Neural crest cell (in vitro differentiated cells): ENCODE measurements at regions not wholly inside any gene's neighbourhood (a gene's known extent, or its start where the extent isn't known, plus 50 kb on each side); places are given as distances from the start of the nearest gene placed in this dataset.

Source experiments
- DNase-seq: peaks from one replicate; pipeline ENCODE4 v3.0.0; 2021; ENCODE audit warnings: low read depth, mixed read lengths, low spot score
- H3K27ac Mint-ChIP-seq: one replicate; pipeline ENCODE4 v1.8.0; 2021; ENCODE audit warnings: mild to moderate bottlenecking, mixed read lengths; ENCODE audit not compliant: unreplicated experiment
- H3K27me3 Mint-ChIP-seq: 2 replicates; pipeline ENCODE4 v1.8.0; 2021; ENCODE audit warnings: low read depth, mild to moderate bottlenecking, mixed read lengths
- H3K36me3 Mint-ChIP-seq: 2 replicates; pipeline ENCODE4 v1.8.0; 2021; ENCODE audit warnings: low read depth, mild to moderate bottlenecking, mixed read lengths
- H3K4me1 Mint-ChIP-seq: 2 replicates; pipeline ENCODE4 v1.8.0; 2021; ENCODE audit warnings: mixed read lengths
- H3K4me3 Mint-ChIP-seq: one replicate; pipeline ENCODE4 v1.8.0; 2021; ENCODE audit warnings: mild to moderate bottlenecking, mixed read lengths
- H3K9me3 Mint-ChIP-seq: 2 replicates; pipeline ENCODE4 v1.8.0; 2021; ENCODE audit warnings: mixed read lengths
- CTCF ChIP-seq: fragments of 200-600 bp; sonication (generic); conservative IDR thresholded peaks from 2 replicates; pipeline ENCODE4 v1.5.0; 2021; ENCODE audit warnings: antibody characterized with exemption, mild to moderate bottlenecking

DNA sequence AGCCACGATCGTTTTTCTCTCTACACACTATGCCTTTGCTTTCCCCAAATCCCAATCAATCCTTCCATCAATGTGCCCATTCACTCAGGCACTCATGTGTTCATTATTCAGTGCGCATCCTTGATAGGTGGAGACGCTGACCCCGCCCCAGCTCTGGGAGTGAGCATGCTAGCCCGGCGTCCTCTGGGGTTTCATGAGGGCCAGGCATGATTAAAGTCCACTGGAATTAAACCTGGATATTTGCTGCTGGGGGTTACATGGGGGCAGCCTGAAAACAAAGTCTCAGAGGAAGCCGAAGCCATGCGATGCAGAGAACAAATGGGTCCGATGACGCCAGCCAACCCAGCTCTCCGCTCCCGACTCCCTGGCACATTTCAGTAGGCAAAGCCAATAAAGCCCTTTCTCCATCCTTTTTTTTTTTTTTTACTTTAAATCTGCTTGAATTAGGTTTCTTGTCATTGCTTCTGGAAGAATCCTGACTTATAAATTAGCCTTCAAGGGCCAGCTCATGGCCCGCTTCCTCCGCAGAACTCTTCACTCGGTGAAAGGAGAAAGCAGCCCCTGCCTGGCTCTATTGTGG is 316.4 kb upstream of the ID2 start:
- H3K36me3 Mint-ChIP-seq, result no peaks in the 10 kb centered on the region
- no peaks in the 10 kb centered on the region for H3K9me3 Mint-ChIP-seq
- H3K4me1 Mint-ChIP-seq, result no peaks in the 10 kb centered on the region
- H3K27me3 Mint-ChIP-seq, result no peaks in the 10 kb centered on the region
- H3K4me3 Mint-ChIP-seq, result no peak overlapping the region
- TF ChIP-seq CTCF, result no peak
- DNase-seq, result no peak
- H3K27ac Mint-ChIP-seq, result no peak overlapping the region

- no peak overlapping the region for H3K4me3 Mint-ChIP-seq
- peaks cover 3% of the 10 kb centered on the region for H3K9me3 Mint-ChIP-seq
- H3K4me1 Mint-ChIP-seq, result no peaks in the 10 kb centered on the region
These were observed 314.0 kb upstream of the ID2 start for GRCh38 chr2:8367833-8368232.

GRCh38 chr2:8368463-8368862 is 313.4 kb upstream of the ID2 start:
- Mint-ChIP-seq H3K4me1 (no peaks in the 10 kb centered on the region), H3K27ac (peak overlapping the region; percentile 65), H3K4me3 (no peak overlapping the region), H3K27me3 (no peaks in the 10 kb centered on the region), H3K36me3 (no peaks in the 10 kb centered on the region), H3K9me3 (peaks cover 5% of the 10 kb centered on the region)
- TF ChIP-seq CTCF, result no peak
- DNase-seq, result no peak

More at GRCh38 chr2:8367833-8368232, 314.0 kb upstream of the ID2 start:
- Mint-ChIP-seq H3K27me3 (no peaks in the 10 kb centered on the region), H3K27ac (no peak overlapping the region), H3K36me3 (no peaks in the 10 kb centered on the region)
- no peak for DNase-seq
- TF ChIP-seq CTCF, result no peak

GRCh38 chr2:8369522-8369921 is 312.3 kb upstream of the ID2 start:
- DNase-seq, result no peak
- Mint-ChIP-seq H3K27me3 (no peaks in the 10 kb centered on the region), H3K27ac (no peak overlapping the region), H3K4me3 (no peak overlapping the region), H3K36me3 (no peaks in the 10 kb centered on the region), H3K4me1 (no peaks in the 10 kb centered on the region), H3K9me3 (peaks cover 5% of the 10 kb centered on the region)
- no peak for TF ChIP-seq CTCF

GRCh38 chr2:8370258-8370802 is 311.5 kb upstream of the ID2 start:
- Mint-ChIP-seq H3K27me3 (no peaks in the 10 kb centered on the region), H3K9me3 (peaks cover 5% of the 10 kb centered on the region), H3K36me3 (no peaks in the 10 kb centered on the region), H3K4me3 (no peak overlapping the region), H3K4me1 (no peaks in the 10 kb centered on the region), H3K27ac (no peak overlapping the region)
- no peak for DNase-seq
- no peak for TF ChIP-seq CTCF
